GM19240 (cell line): ENCODE measurements at regions not wholly inside any gene's neighbourhood (a gene's known extent, or its start where the extent isn't known, plus 50 kb on each side); places are given as distances from the start of the nearest gene placed in this dataset.

Source experiments
- DNase-seq: peaks from one replicate; pipeline ENCODE4 v3.0.0; 2011; ENCODE audit warnings: low spot score; ENCODE audit not compliant: insufficient read length

- DNase-seq = no peak
These were observed 312.2 kb downstream of the TMEM114 start for GRCh38 chr16:8278031-8278580.

GRCh38 chr16:8271344-8271743, 319.0 kb downstream of the TMEM114 start:
- DNase-seq = no peak

GRCh38 chr16:8262299-8262698, 328.0 kb downstream of the TMEM114 start:
- no peak for DNase-seq

GRCh38 chr16:8260140-8260539, 330.2 kb downstream of the TMEM114 start:
- DNase-seq = no peak

GRCh38 chr16:8258523-8258922, 331.8 kb downstream of the TMEM114 start:
- no peak for DNase-seq

- DNase-seq = no peak
These were observed 332.8 kb downstream of the TMEM114 start for GRCh38 chr16:8257561-8257960.

- DNase-seq = no peak
These were observed 335.9 kb downstream of the TMEM114 start for GRCh38 chr16:8254405-8254804.

GRCh38 chr16:8253718-8254117, 336.6 kb downstream of the TMEM114 start:
- no peak for DNase-seq

GRCh38 chr16:8251727-8252126, 338.6 kb downstream of the TMEM114 start:
- DNase-seq = no peak

- DNase-seq = no peak
These were observed 339.0 kb downstream of the TMEM114 start for GRCh38 chr16:8251298-8251697.

GRCh38 chr16:8247993-8248392, 342.3 kb downstream of the TMEM114 start:
- DNase-seq = no peak

GRCh38 chr16:8243981-8244380, 346.3 kb downstream of the TMEM114 start:
- DNase-seq = no peak

GRCh38 chr16:8241408-8241807, 348.9 kb downstream of the TMEM114 start:
- no peak for DNase-seq

GRCh38 chr16:8239443-8239842, 350.9 kb downstream of the TMEM114 start:
- no peak for DNase-seq

- no peak for DNase-seq
These were observed 352.9 kb downstream of the TMEM114 start for GRCh38 chr16:8237452-8237851.

GRCh38 chr16:8236816-8237215, 353.5 kb downstream of the TMEM114 start:
- no peak for DNase-seq

GRCh38 chr16:8230497-8230896, 359.8 kb downstream of the TMEM114 start:
- DNase-seq = no peak

- DNase-seq = no peak
These were observed 361.2 kb downstream of the TMEM114 start for GRCh38 chr16:8229011-8229520.

- no peak for DNase-seq
These were observed 373.1 kb downstream of the TMEM114 start for GRCh38 chr16:8217201-8217600.

GRCh38 chr16:8204769-8205168, 385.5 kb downstream of the TMEM114 start:
- DNase-seq = no peak

- DNase-seq = no peak
These were observed 386.2 kb downstream of the TMEM114 start for GRCh38 chr16:8204096-8204495.

- DNase-seq = no peak
These were observed 387.2 kb downstream of the TMEM114 start for GRCh38 chr16:8203101-8203500.

- DNase-seq = no peak
These were observed 389.5 kb downstream of the TMEM114 start for GRCh38 chr16:8200839-8201238.

- DNase-seq = no peak
These were observed 390.9 kb downstream of the TMEM114 start for GRCh38 chr16:8199390-8199789.
